ENCODE measurements at regions not wholly inside any gene's neighbourhood (a gene's known extent, or its start where the extent isn't known, plus 50 kb on each side); places are given as distances from the start of the nearest gene placed in this dataset.

GRCh38 chr9:2373648-2374047 is 247.9 kb upstream of the VLDLR start:
- no peaks in the 10 kb centered on the region for H3K27me3 Mint-ChIP-seq (ENCODE audit: low read depth)
- H3K4me1 Mint-ChIP-seq (ENCODE audit: low read depth) = no peaks in the 10 kb centered on the region
- peaks cover 8% of the 10 kb centered on the region for H3K36me3 Mint-ChIP-seq (ENCODE audit: low read depth)
- H3K4me3 Mint-ChIP-seq (ENCODE audit: unreplicated experiment) = no peak overlapping the region
- no peak overlapping the region for H3K27ac Mint-ChIP-seq (ENCODE audit: unreplicated experiment)
- peaks cover 32% of the 10 kb centered on the region for H3K9me3 Mint-ChIP-seq (ENCODE audit: low read depth)
- DNase-seq (ENCODE audit: low spot score) = no peak
- no peak for TF ChIP-seq CTCF (IDR thresholded peaks at IDR 0.05)

GRCh38 chr9:2375114-2375513 is 246.5 kb upstream of the VLDLR start:
- Mint-ChIP-seq H3K27me3 (ENCODE audit: low read depth) (no peaks in the 10 kb centered on the region), H3K9me3 (ENCODE audit: low read depth) (peaks cover 32% of the 10 kb centered on the region)

GRCh38 chr9:2377117-2377516 is 244.5 kb upstream of the VLDLR start:
- Mint-ChIP-seq H3K27me3 (ENCODE audit: low read depth) (no peaks in the 10 kb centered on the region), H3K4me3 (ENCODE audit: unreplicated experiment) (no peak overlapping the region), H3K36me3 (ENCODE audit: low read depth) (peaks cover 5% of the 10 kb centered on the region), H3K9me3 (ENCODE audit: low read depth) (peaks cover 29% of the 10 kb centered on the region), H3K4me1 (ENCODE audit: low read depth) (no peaks in the 10 kb centered on the region), H3K27ac (ENCODE audit: unreplicated experiment) (no peak overlapping the region)
- DNase-seq (ENCODE audit: low spot score) = no peak
- no peak for TF ChIP-seq CTCF (IDR thresholded peaks at IDR 0.05)

More at GRCh38 chr9:2375114-2375513, 246.5 kb upstream of the VLDLR start:
- no peak for DNase-seq (ENCODE audit: low spot score)
- Mint-ChIP-seq H3K36me3 (ENCODE audit: low read depth) (peaks cover 5% of the 10 kb centered on the region), H3K4me3 (ENCODE audit: unreplicated experiment) (no peak overlapping the region), H3K4me1 (ENCODE audit: low read depth) (no peaks in the 10 kb centered on the region), H3K27ac (ENCODE audit: unreplicated experiment) (no peak overlapping the region)
- TF ChIP-seq CTCF (IDR thresholded peaks at IDR 0.05) = no peak

GRCh38 chr9:2377834-2378233 is 243.8 kb upstream of the VLDLR start:
- no peak for TF ChIP-seq CTCF (IDR thresholded peaks at IDR 0.05)
- Mint-ChIP-seq H3K4me1 (ENCODE audit: low read depth) (no peaks in the 10 kb centered on the region), H3K27me3 (ENCODE audit: low read depth) (no peaks in the 10 kb centered on the region), H3K4me3 (ENCODE audit: unreplicated experiment) (no peak overlapping the region), H3K9me3 (ENCODE audit: low read depth) (peaks cover 22% of the 10 kb centered on the region), H3K27ac (ENCODE audit: unreplicated experiment) (no peak overlapping the region), H3K36me3 (ENCODE audit: low read depth) (peaks cover 5% of the 10 kb centered on the region)
- no peak for DNase-seq (ENCODE audit: low spot score)

GRCh38 chr9:2378266-2378665 is 243.3 kb upstream of the VLDLR start:
- Mint-ChIP-seq H3K4me1 (ENCODE audit: low read depth) (no peaks in the 10 kb centered on the region), H3K27ac (ENCODE audit: unreplicated experiment) (no peak overlapping the region), H3K27me3 (ENCODE audit: low read depth) (no peaks in the 10 kb centered on the region), H3K9me3 (ENCODE audit: low read depth) (peaks cover 22% of the 10 kb centered on the region), H3K4me3 (ENCODE audit: unreplicated experiment) (no peak overlapping the region), H3K36me3 (ENCODE audit: low read depth) (peaks cover 5% of the 10 kb centered on the region)
- DNase-seq (ENCODE audit: low spot score) = no peak
- no peak for TF ChIP-seq CTCF (IDR thresholded peaks at IDR 0.05)

Measured in chondrocyte (in vitro differentiated cells).